Stimulated activated CD4-positive, alpha-beta T cell treated with anti-CD3 and anti-CD28 coated beads, Interleukin-2, amount 100 ng/mL, for 4 hours (primary cell): ENCODE measurements at regions not wholly inside any gene's neighbourhood (a gene's known extent, or its start where the extent isn't known, plus 50 kb on each side); places are given as distances from the start of the nearest gene placed in this dataset.

Experiments used
- DNase-seq: peaks from one replicate; pipeline ENCODE4 v3.0.0-alpha.2; 2020; ENCODE audit warnings: low read depth

DNA sequence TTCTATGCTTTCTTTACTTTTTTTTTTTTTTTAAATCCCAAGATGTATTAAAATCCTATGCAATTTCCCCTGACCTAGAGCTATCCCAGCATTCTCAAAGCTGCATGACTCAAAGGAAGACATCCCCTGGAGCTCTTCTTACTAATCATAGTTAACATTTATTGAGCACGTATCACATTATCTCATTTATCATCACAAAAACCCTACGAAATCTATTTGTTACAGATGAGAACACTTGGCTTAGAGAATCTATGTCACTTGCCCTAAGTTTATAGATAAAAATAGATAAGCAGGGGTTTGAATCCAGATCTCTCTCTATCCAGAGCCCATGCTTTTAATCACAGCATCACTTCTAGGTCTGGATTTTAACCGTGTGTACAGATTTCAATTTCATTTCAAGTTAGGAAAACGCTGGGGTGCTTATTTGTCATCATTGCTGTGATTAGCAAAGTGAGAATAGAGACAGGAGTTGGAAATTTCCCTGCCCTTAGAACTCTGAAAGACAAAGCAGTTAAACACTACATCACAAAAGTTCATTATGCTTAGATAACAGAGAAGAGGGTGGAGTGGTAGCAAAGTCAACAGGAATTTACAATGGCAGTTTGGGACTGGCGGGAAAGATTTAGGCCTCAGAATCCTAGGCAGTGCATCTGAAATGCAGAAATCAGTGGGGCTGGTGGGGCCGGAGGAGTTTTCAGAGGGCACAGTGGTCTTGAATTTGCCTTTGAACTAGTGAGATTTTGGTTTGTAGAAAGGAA is 177.7 kb upstream of the FRMD6 start:
- no peak for DNase-seq

DNA sequence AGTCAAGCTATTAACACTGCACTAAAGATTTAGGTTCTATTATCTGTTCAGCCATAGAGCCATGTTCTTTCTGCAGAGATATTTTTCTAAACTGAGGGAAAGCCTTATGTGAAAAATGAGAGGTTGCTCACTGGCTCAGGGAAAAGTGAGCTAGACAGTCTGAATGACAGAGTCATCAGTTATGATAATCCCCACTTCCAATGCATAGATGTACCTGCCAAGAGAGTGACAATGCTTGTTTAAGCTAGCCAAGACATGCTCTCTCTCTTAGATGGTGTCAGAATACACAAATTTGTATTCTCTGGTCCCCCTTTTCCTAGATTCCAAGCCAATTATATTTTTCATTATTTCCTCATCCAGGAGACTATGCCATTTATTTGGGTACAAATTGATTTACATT is 176.9 kb upstream of the FRMD6 start:
- no peak for DNase-seq

GRCh38 chr14:51478175-51478621 is 173.5 kb upstream of the FRMD6 start:
- no peak for DNase-seq

GRCh38 chr14:51479584-51480325 is 172.0 kb upstream of the FRMD6 start:
- no peak for DNase-seq

DNA sequence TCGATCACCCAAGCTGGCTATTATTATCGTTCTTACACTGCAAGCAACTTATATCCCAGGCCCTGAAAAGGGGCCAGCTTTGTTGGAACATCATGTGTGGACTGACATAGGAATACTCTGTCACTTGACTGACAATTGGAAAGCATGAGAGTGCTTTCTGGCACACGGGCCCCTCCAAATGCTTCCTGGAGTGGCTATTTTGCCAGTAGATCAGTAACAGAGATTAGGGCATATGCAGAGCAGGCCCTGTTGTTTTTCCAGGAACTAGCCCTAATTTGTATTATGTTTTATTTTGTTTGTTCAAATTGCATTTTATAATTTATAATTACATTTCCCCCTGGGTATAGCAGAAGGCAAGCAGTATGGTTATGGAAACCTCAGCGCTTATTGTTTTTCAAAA is 170.1 kb upstream of the FRMD6 start:
- no peak for DNase-seq

DNA sequence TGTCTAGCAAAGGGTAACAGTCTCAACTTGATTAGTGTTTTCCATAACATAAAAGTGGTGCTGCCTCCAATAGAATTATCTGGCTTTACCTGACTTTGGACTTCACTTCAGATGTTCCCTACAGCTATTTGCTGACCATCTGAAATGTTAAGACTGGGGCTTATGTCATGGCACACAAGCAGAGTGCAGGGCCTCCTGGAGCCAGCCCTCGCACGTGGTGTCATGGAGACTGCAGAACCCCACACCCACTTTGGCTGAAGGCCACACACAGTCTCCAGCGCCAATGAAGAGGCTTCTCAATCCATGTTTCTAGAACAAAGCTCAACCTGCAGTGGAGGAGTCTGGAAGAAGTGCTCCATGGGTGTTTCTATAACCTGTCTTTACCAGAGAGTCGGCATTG is 169.6 kb upstream of the FRMD6 start:
- DNase-seq, result no peak

GRCh38 chr14:51484485-51484884 is 167.2 kb upstream of the FRMD6 start:
- no peak for DNase-seq

GRCh38 chr14:51485733-51486132 is 166.0 kb upstream of the FRMD6 start:
- no peak for DNase-seq

DNA sequence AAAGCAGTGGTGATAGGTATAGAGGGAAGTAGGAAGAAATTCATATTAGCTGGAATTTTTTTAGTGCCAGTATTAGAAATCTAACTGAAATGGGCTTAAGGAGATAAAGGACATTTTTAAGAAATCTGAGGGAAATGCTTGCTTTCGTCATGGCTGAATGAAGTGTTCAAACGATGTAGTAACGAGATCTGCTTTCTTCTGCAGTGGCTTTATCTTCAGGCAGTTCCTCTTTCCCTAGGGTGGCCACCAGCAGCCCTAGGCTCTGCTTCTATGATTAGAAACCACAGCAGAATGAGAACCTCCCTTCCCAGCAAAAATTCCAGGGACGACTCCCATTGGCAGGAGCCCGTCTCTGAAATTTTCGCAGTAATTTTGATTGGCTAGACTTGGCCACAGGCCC is 163.9 kb upstream of the FRMD6 start:
- DNase-seq, result no peak

GRCh38 chr14:51488569-51489220 is 163.0 kb upstream of the FRMD6 start:
- no peak for DNase-seq

- no peak for DNase-seq
Measured at GRCh38 chr14:51490205-51490604, 161.5 kb upstream of the FRMD6 start.

- DNase-seq, result no peak
Measured at GRCh38 chr14:51491036-51491545, 160.6 kb upstream of the FRMD6 start.

DNA sequence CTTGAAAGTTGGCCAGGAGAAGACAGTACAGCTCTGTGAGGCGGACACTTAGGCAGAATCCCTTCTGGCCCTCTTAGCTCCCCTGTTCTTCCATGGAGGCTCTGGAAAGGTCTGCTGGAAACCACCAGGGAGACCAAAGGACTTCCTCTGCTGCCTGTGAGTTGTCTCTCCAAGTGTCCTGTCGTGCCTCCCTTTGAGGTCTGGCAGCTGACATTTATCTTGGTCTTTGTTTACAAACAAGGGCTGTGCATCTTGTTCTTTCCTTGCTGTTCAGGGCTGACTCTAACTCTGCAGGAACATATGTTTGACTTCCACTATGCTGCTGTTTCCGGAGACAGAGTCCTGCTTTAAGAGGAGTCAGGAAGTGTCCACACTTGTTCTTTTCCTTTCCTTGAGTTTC is 159.9 kb upstream of the FRMD6 start:
- no peak for DNase-seq

GRCh38 chr14:51495319-51495718 is 156.4 kb upstream of the FRMD6 start:
- no peak for DNase-seq

DNA sequence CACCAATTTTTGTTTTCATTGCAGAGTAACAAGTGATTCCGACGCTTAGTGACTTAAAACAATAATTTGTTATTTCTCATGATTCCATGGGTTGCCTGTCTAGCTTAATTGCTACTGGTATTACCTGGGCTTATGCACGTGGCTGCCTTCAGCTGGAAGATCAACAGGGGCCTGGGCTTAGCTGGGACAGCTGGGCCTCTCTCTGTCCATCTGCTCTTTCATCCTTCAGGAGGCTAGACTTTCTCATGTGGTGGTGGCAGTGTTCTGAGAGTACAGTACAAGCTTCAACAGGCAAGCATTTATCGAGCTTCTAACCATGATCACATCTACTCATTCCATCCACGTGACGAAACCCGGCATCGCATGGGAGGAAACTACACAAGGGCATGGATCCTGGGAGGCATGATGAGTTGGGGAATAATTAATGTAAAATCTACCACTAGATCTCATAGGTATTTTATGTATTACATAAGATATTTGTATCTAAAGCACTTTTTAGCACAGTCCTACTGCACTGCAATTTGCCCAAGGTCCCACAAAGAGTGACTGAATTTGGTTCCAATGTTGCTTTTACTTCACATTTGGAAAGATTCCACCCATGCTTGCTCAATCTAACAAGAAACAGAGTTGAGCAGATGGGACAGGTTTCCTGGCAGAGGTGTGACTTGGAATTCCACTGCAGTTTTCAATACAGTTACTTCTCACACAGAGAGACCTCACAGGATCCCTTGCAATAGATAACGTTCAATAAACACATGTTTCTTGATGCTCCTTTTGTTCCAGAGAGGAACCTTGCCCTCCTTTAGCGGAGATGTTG is 153.1 kb upstream of the FRMD6 start:
- no peak for DNase-seq

DNA sequence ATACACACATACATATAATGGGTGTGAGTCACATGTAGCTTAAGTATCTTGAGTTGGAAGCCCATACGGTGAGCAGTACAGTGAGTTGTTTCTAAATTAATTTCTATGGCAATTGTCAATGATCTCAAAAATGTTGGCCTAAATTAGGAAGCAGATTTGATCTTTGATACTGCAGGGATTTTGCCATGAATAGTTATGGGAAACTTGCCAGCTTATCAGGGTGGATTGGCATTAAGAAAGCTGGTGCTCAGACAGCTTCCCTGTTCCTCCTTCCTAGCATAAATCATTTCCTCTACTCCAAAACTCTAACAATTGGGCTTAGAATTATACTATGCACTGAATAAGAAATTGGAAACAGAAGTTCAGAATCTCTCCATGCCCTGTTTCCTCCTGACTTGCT is 150.9 kb upstream of the FRMD6 start:
- DNase-seq, result no peak

- DNase-seq, result no peak
Measured at GRCh38 chr14:51501746-51502145, 150.0 kb upstream of the FRMD6 start.

GRCh38 chr14:51504669-51505068 is 147.0 kb upstream of the FRMD6 start:
- no peak for DNase-seq

- no peak for DNase-seq
Measured at GRCh38 chr14:51507511-51507905, 144.2 kb upstream of the FRMD6 start.

GRCh38 chr14:51507906-51508511 is 143.7 kb upstream of the FRMD6 start:
- no peak for DNase-seq

DNA sequence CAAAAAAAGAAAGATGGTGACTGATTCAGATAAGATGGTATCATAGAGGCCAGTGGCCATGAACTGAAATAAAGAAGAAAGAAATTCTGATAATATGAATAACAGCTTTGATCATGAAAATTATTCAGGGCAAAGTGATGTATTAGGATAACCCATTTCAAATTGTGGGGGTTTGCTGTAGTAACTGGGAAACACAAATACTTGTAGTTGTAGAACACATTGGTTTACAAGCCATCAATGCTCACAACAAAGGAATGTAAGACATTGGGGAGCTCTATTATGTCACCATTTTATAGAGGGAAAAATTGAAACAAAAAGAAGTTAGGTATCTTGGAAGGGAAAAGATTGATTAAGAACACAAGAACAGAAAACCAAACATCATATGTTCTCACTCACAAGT is 140.4 kb upstream of the FRMD6 start:
- DNase-seq, result no peak

- DNase-seq, result no peak
Measured at GRCh38 chr14:51512316-51512715, 139.4 kb upstream of the FRMD6 start.
